Natural killer cell (primary cell): ENCODE measurements at regions not wholly inside any gene's neighbourhood (a gene's known extent, or its start where the extent isn't known, plus 50 kb on each side); places are given as distances from the start of the nearest gene placed in this dataset.

Source experiments
- ATAC-seq, 3 donors: fragments of 150-1000 bp in 2 of 3; fragments of 200-7000 bp in 1 of 3; cut with Tn5 transposase; 1 replicate in 1 of 3; 2 replicates in 2 of 3; pipeline ENCODE4 v1.10.0; 2021; ENCODE audit warnings: mild to moderate bottlenecking in 2 of 3, moderate library complexity in 2 of 3
- DNase-seq, 2 donors: peaks; one replicate each; pipeline versions ENCODE4 v3.0.0 to v3.0.0-alpha.2; 2013 to 2021; ENCODE audit warnings: mixed read lengths in 1 of 2
- H3K27ac ChIP-seq: one replicate; pipeline ENCODE4 v1.5.1; 2013; ENCODE audit warnings: mild to moderate bottlenecking, low read length
- H3K27me3 ChIP-seq: one replicate; pipeline ENCODE4 v1.6.1; 2013; ENCODE audit warnings: low read length; ENCODE audit not compliant: control insufficient read depth, insufficient read depth
- H3K36me3 ChIP-seq: one replicate; pipeline ENCODE4 v1.6.1; 2013; ENCODE audit warnings: low read length; ENCODE audit not compliant: control insufficient read depth, insufficient read depth
- H3K4me1 ChIP-seq: one replicate; pipeline ENCODE4 v1.6.1; 2013; ENCODE audit warnings: low read length; ENCODE audit not compliant: control insufficient read depth, insufficient read depth
- H3K4me3 ChIP-seq: one replicate; pipeline ENCODE4 v1.5.1; 2013; ENCODE audit warnings: low read length
- H3K9me3 ChIP-seq: one replicate; pipeline ENCODE4 v1.6.1; 2013; ENCODE audit warnings: low read length; ENCODE audit not compliant: control insufficient read depth, insufficient read depth
- H3K27ac Mint-ChIP-seq, 2 donors: one replicate each; pipeline ENCODE4 v1.8.0; 2022; ENCODE audit warnings: mild to moderate bottlenecking in 2 of 2, mixed read lengths in 2 of 2, moderate library complexity in 1 of 2
- H3K27me3 Mint-ChIP-seq, 2 donors: one replicate each; pipeline ENCODE4 v1.8.0; 2022; ENCODE audit warnings: low read depth in 2 of 2, mixed read lengths in 2 of 2
- H3K36me3 Mint-ChIP-seq: one replicate; pipeline ENCODE4 v1.8.0; 2022; ENCODE audit warnings: mixed read lengths
- H3K4me1 Mint-ChIP-seq, 2 donors: one replicate each; pipeline ENCODE4 v1.8.0; 2022; ENCODE audit warnings: mixed read lengths in 2 of 2
- H3K4me3 Mint-ChIP-seq: one replicate; pipeline ENCODE4 v1.8.0; 2022; ENCODE audit warnings: mild to moderate bottlenecking, moderate library complexity, mixed read lengths
- H3K9me3 Mint-ChIP-seq, 2 donors: one replicate each; pipeline ENCODE4 v1.8.0; 2022; ENCODE audit warnings: mixed read lengths in 2 of 2
- WGBS: methylation state at CpG from one replicate; pipeline ENCODE4 v1.1.7; 2013; ENCODE audit warnings: missing lambda C conversion rate; ENCODE audit not compliant: insufficient coverage; 5-methylcytosine and 5-hydroxymethylcytosine counted together
- intact Hi-C: fragments of 100-400 bp; cut with micrococcal nuclease; formaldehyde crosslinking; loops from one replicate; pipeline ENCODE4 v1.14.2; 2022
- TF ChIP-seq, protein P1 (sequence below): fragments of 200-600 bp; IDR thresholded peaks from one replicate; pipeline ENCODE4 v1.8.0; 2022; ENCODE audit warnings: antibody characterized with exemption

DNA sequence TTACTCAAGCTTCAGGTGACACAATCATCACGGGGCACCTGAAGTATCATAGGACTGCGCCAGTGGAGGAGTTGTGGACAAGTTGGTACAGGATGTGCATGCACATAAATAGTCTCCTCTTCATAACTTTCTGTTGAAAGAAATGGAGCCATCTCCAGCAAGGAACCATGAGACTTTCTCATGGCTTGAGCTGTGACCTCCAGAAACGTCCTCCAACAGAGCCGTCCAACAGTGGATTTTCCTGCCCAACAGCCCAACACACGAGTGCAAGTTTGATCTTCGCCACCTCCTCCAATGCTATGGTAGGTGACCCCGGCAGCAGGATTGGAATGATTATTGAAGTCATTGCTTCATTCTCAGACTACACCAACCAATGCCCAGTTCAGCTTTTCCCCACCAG is 105.1 kb upstream of the ZNF507 start:
- DNase-seq (no peak), ATAC-seq (no peak)
- H3K4me1 ChIP-seq = no peaks in the 10 kb centered on the region
- TF ChIP-seq, protein P1, sequence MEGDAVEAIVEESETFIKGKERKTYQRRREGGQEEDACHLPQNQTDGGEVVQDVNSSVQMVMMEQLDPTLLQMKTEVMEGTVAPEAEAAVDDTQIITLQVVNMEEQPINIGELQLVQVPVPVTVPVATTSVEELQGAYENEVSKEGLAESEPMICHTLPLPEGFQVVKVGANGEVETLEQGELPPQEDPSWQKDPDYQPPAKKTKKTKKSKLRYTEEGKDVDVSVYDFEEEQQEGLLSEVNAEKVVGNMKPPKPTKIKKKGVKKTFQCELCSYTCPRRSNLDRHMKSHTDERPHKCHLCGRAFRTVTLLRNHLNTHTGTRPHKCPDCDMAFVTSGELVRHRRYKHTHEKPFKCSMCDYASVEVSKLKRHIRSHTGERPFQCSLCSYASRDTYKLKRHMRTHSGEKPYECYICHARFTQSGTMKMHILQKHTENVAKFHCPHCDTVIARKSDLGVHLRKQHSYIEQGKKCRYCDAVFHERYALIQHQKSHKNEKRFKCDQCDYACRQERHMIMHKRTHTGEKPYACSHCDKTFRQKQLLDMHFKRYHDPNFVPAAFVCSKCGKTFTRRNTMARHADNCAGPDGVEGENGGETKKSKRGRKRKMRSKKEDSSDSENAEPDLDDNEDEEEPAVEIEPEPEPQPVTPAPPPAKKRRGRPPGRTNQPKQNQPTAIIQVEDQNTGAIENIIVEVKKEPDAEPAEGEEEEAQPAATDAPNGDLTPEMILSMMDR = no peak
- H3K4me3 Mint-ChIP-seq = no peak overlapping the region
- peaks cover 2 to 15% of the 10 kb centered on the region in 2 donors for H3K27me3 Mint-ChIP-seq
- H3K9me3 Mint-ChIP-seq = no peaks in the 10 kb centered on the region
- no peaks in the 10 kb centered on the region for H3K36me3 ChIP-seq
- no peaks in the 10 kb centered on the region for H3K36me3 Mint-ChIP-seq
- 89% methylated on average over 6 of the region's 7 CpGs for WGBS
- intact Hi-C loops = no loop called here
- no peaks in the 10 kb centered on the region for H3K9me3 ChIP-seq
- H3K27me3 ChIP-seq = no peaks in the 10 kb centered on the region
- H3K4me3 ChIP-seq = no peak overlapping the region
- no peaks in the 10 kb centered on the region for H3K4me1 Mint-ChIP-seq
- no peak overlapping the region for H3K27ac Mint-ChIP-seq
- H3K27ac ChIP-seq = no peak overlapping the region

DNA sequence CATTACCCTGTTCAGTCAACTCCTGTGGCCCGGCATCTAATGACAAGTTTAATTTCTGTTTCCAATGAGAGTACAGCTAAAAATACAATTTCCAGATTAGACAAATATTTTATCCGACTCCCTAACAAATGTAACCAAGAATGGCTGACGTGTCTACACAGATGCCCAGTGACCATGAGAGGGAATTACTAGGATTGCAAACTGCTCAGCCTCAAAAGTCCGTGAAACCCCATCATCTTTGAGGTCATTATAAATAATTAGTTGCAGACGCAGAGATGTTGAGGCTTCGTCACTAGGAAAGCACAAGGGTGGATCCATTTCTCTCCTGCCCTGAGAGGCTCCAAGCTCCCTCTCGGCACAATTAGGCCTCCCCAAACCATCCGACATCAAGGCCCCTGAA is 104.1 kb upstream of the ZNF507 start:
- H3K27ac Mint-ChIP-seq = no peak overlapping the region
- H3K27ac ChIP-seq = no peak overlapping the region
- 87% methylated on average over 8 of the region's 8 CpGs for WGBS
- peaks cover 2 to 6% of the 10 kb centered on the region in 2 donors for H3K27me3 Mint-ChIP-seq
- H3K4me1 ChIP-seq = no peaks in the 10 kb centered on the region
- no peaks in the 10 kb centered on the region for H3K36me3 Mint-ChIP-seq
- no peaks in the 10 kb centered on the region for H3K27me3 ChIP-seq
- no peaks in the 10 kb centered on the region for H3K9me3 Mint-ChIP-seq
- H3K36me3 ChIP-seq = no peaks in the 10 kb centered on the region
- H3K4me3 ChIP-seq = no peak overlapping the region
- ATAC-seq (no peak), DNase-seq (no peak)
- no peak overlapping the region for H3K4me3 Mint-ChIP-seq
- H3K4me1 Mint-ChIP-seq = no peaks in the 10 kb centered on the region
- no peaks in the 10 kb centered on the region for H3K9me3 ChIP-seq
- intact Hi-C loops = no loop called here
- TF ChIP-seq, protein P1 = no peak

DNA sequence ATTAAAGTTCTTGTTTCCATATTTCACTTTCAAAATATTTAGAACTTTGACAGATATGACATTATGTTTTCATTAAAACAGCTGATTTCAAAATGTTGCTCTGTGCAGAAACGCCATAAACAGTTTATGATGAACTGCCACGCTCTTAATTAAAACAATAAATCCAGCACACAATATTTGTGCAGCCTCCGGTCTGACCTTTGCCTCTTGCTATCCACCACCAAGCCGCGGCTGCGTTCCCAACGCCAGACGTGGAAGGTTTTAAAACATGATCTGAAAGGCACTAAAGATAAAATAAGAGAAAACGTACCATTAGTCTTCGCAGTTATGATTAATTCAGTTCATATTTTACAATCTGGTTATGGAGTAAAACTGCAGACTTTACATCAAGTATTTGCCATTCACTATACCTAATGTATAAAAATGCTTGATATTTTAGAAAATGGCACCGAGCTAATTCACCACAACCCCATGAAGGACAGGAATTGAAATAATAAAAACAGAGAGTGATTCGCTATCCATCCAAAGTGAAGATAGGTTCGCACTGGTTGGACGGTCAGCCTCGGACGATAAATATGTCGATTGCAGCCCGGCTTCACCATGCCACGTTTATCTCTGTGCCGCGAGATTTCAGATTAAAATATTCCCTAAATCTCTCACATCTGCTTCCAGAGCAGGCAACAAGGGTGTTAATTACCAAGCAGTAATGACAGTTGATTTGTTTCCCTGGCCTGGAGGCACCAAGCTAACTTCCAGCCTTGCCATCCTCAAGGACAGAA is 103.3 kb upstream of the ZNF507 start:
- Histone ChIP-seq H3K27ac (no peak overlapping the region), H3K36me3 (no peaks in the 10 kb centered on the region), H3K27me3 (no peaks in the 10 kb centered on the region), H3K9me3 (no peaks in the 10 kb centered on the region), H3K4me1 (no peaks in the 10 kb centered on the region), H3K4me3 (no peak overlapping the region)
- no peaks in the 10 kb centered on the region for H3K36me3 Mint-ChIP-seq
- intact Hi-C loops = no loop called here
- H3K27me3 Mint-ChIP-seq = peaks cover 0 to 6% of the 10 kb centered on the region in 2 donors
- H3K4me1 Mint-ChIP-seq = no peaks in the 10 kb centered on the region
- TF ChIP-seq, protein P1 = no peak
- no peak overlapping the region for H3K4me3 Mint-ChIP-seq
- no peak overlapping the region for H3K27ac Mint-ChIP-seq
- no peaks in the 10 kb centered on the region for H3K9me3 Mint-ChIP-seq
- 94% methylated on average over 19 of the region's 21 CpGs for WGBS
- ATAC-seq = no peak
- no peak for DNase-seq

DNA sequence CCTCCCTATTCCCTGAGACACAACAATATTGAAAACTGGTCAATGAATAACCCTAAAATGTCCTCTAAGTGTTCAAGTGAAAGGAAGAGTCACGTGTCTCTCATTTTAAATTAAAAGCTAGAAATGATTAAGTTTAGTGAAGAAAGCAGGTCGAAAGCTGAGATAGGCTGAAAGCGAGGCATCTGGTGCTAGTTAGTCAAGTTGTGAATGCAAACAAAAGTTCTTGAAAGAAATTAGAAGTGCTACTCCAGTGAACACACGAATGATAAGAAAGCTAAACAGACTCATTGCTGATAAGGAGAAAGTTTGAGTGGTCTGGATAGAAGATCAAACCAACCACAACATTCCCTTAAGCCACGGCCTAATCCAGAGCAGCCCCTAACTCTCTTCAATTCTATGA is 99.4 kb upstream of the ZNF507 start:
- peaks cover 0 to 8% of the 10 kb centered on the region in 2 donors for H3K27me3 Mint-ChIP-seq
- no peak overlapping the region for H3K27ac Mint-ChIP-seq
- ATAC-seq (no peak), DNase-seq (no peak)
- H3K36me3 Mint-ChIP-seq = no peaks in the 10 kb centered on the region
- TF ChIP-seq, protein P1 = no peak
- no peaks in the 10 kb centered on the region for H3K36me3 ChIP-seq
- WGBS = 82% methylated on average over 3 of the region's 5 CpGs
- intact Hi-C loops = no loop called here
- H3K4me3 Mint-ChIP-seq = no peak overlapping the region
- no peaks in the 10 kb centered on the region for H3K4me1 Mint-ChIP-seq
- no peaks in the 10 kb centered on the region for H3K4me1 ChIP-seq
- no peaks in the 10 kb centered on the region for H3K27me3 ChIP-seq
- H3K9me3 Mint-ChIP-seq = no peaks in the 10 kb centered on the region
- H3K27ac ChIP-seq = no peak overlapping the region
- H3K4me3 ChIP-seq = no peak overlapping the region
- no peaks in the 10 kb centered on the region for H3K9me3 ChIP-seq
